K562 (cell line): ENCODE measurements at regions not wholly inside any gene's neighbourhood (a gene's known extent, or its start where the extent isn't known, plus 50 kb on each side); places are given as distances from the start of the nearest gene placed in this dataset.

Experiments
- ATAC-seq: fragments of 200-7000 bp; cut with Tn5 transposase; 3 replicates; pipeline ENCODE4 v1.9.1; 2020; ENCODE audit warnings: moderate library complexity
- BruUV-seq: library from RNA; stranded (reverse); fragments of 400-500 nt; replicated peaks from 2 replicates; lab custom pipeline; 2021; lab: Mats Ljungman, UMichigan
- CTCF ChIA-PET: fragments of 300-600 bp; formaldehyde crosslinking; extraction: SDS; loops from one replicate; lab custom pipeline; 2021; ENCODE audit warnings: low intra/inter-chr PET ratio; lab: Yijun Ruan, JAX
- POLR2A ChIA-PET: fragments of 300-600, 350-650 bp; sonication (Branson Sonifier 250); formaldehyde crosslinking; extraction: SDS; loops from one replicate; lab custom pipeline; 2021; ENCODE audit warnings: antibody characterized with exemption, inconsistent platforms; lab: Yijun Ruan, JAX
- DNase-seq, 4 experiments: peaks; one replicate each; pipeline versions ENCODE4 v3.0.0 to v3.0.0-alpha.2; 2011 to 2018; ENCODE audit warnings: low spot score in 3 of 4, mixed read lengths in 3 of 4; ENCODE audit errors: extremely low read depth in 1 of 4
- FAIRE-seq: peaks from 2 replicates; lab custom pipeline; 2011; peaks lifted over from hg19 to GRCh38; lab: Jason Lieb, UNC
- H2AFZ ChIP-seq: 2 replicates; pipeline ENCODE4 v1.6.0; 2011; ENCODE audit warnings: low read depth, low read length, control low read depth, inconsistent platforms
- H3K27ac ChIP-seq: fragments of 200-600 bp; 3 replicates; pipeline ENCODE4 v1.8.0; 2011; ENCODE audit warnings: low read depth, mild to moderate bottlenecking, control low read depth, inconsistent platforms, low read length, moderate library complexity, mixed read lengths; ENCODE audit errors: extremely low read depth
- H3K27me3 ChIP-seq, 2 experiments: fragments of 300-600 bp in 1 of 2; 2 replicates in 1 of 2; 3 replicates in 1 of 2; pipeline versions ENCODE4 v1.6.0 to v1.8.0; 2011; ENCODE audit warnings: inconsistent platforms in 2 of 2, low read length in 2 of 2, mild to moderate bottlenecking in 1 of 2, mixed read lengths in 1 of 2, moderate library complexity in 1 of 2; ENCODE audit not compliant: control insufficient read depth in 2 of 2, insufficient read depth in 2 of 2
- H3K36me3 ChIP-seq: fragments of 300-600 bp; 3 replicates; pipeline ENCODE4 v1.8.0; 2011; ENCODE audit warnings: mild to moderate bottlenecking, low read length, inconsistent platforms; ENCODE audit not compliant: control insufficient read depth, insufficient read depth
- H3K4me1 ChIP-seq, 2 experiments: fragments of 200-600 bp in 1 of 2; replicated peaks in 1 of 2; 2 replicates in 1 of 2; 3 replicates in 1 of 2; pipeline versions ENCODE4 v1.5.1 to v1.8.0; 2011; ENCODE audit warnings: inconsistent platforms in 2 of 2, low read length in 2 of 2, mild to moderate bottlenecking in 1 of 2, mixed read lengths in 1 of 2, moderate library complexity in 1 of 2; ENCODE audit not compliant: control insufficient read depth in 2 of 2, insufficient read depth in 2 of 2
- H3K4me2 ChIP-seq: 2 replicates; pipeline ENCODE4 v1.6.1; 2011; ENCODE audit warnings: low read length, control low read depth, inconsistent platforms, mixed read lengths; ENCODE audit not compliant: insufficient read depth
- H3K4me3 ChIP-seq: fragments of 200-600 bp; sonication (generic), shearing (Covaris generic); 2 replicates; pipeline ENCODE4 v1.5.1; 2016; ENCODE audit warnings: control low read depth, inconsistent platforms
- H3K79me2 ChIP-seq: fragments of 200-600 bp; 3 replicates; pipeline ENCODE4 v1.8.0; 2011; ENCODE audit warnings: low read length, inconsistent platforms; ENCODE audit not compliant: control insufficient read depth, insufficient read depth
- H3K9ac ChIP-seq, 2 experiments: 2 replicates each; pipeline versions ENCODE4 v1.6.0 to v1.6.1; 2011; ENCODE audit warnings: low read depth in 2 of 2, low read length in 2 of 2, control low read depth in 1 of 2, inconsistent platforms in 1 of 2, mild to moderate bottlenecking in 1 of 2, mixed read lengths in 1 of 2; ENCODE audit not compliant: insufficient read depth in 1 of 2
- H3K9me1 ChIP-seq: one replicate; pipeline ENCODE4 v1.6.0; 2011; ENCODE audit warnings: inconsistent platforms, mild to moderate bottlenecking, low read length, moderate library complexity; ENCODE audit not compliant: control insufficient read depth, insufficient read depth
- H3K9me3 ChIP-seq: replicated peaks from 2 replicates; pipeline ENCODE4 v1.5.1; 2011; ENCODE audit warnings: low read depth, low read length, inconsistent platforms; ENCODE audit not compliant: control insufficient read depth, insufficient read depth
- H4K20me1 ChIP-seq: replicated peaks from 2 replicates; pipeline ENCODE4 v1.6.1; 2011; ENCODE audit warnings: low read length, inconsistent platforms, mixed read lengths; ENCODE audit not compliant: control insufficient read depth, insufficient read depth
- CCNT2 ChIP-seq: IDR thresholded peaks from 2 replicates; pipeline ENCODE4 v1.6.1; 2011; ENCODE audit warnings: borderline replicate concordance, low read depth, mild to moderate bottlenecking, moderate library complexity, mixed read lengths, low read length; ENCODE audit not compliant: insufficient read length; ENCODE audit errors: extremely low read depth
- CTBP1 ChIP-seq: fragments of 450-650 bp; IDR thresholded peaks from 2 replicates; pipeline ENCODE4 v1.6.1; 2016; ENCODE audit warnings: borderline replicate concordance
- MCM5 ChIP-seq: fragments of 450-650 bp; IDR thresholded peaks from 2 replicates; pipeline ENCODE4 v1.6.1; 2016; ENCODE audit warnings: low read depth
- MLLT1 ChIP-seq, 2 experiments: fragments of 450-650 bp; IDR thresholded peaks; 2 replicates each; pipeline ENCODE4 v1.6.1; 2016
- MXD1 ChIP-seq: fragments of 250-450 bp; sonication (Bioruptor Pico); IDR thresholded peaks from 2 replicates; pipeline ENCODE4 v1.8.0; 2021; ENCODE audit warnings: borderline replicate concordance, mild to moderate bottlenecking, moderate library complexity; ENCODE audit not compliant: poor library complexity, severe bottlenecking
- NELFE ChIP-seq: IDR thresholded peaks from 2 replicates; pipeline ENCODE4 v1.6.1; 2011; ENCODE audit warnings: mild to moderate bottlenecking; ENCODE audit not compliant: insufficient read depth, insufficient read length
- SMAD1 ChIP-seq: fragments of 150-350 bp; IDR thresholded peaks from 2 replicates; pipeline ENCODE4 v1.6.1; 2014; ENCODE audit warnings: low read length, low read depth; ENCODE audit not compliant: partially characterized antibody
- ZBTB9 ChIP-seq: fragments of 450-650 bp; formaldehyde crosslinking; IDR thresholded peaks from 2 replicates; pipeline ENCODE4 v1.4.0; 2020; ENCODE audit warnings: mild to moderate bottlenecking, moderate library complexity
- ZSCAN32 ChIP-seq: fragments of 450-650 bp; formaldehyde crosslinking; IDR thresholded peaks from 2 replicates; pipeline ENCODE4 v1.4.0; 2020; ENCODE audit warnings: mild to moderate bottlenecking, moderate library complexity
- WGBS: fragments of 100-300 bp; shearing (Covaris generic); methylation state at CpG from one replicate; pipeline ENCODE4 v1.1.6; 2016; ENCODE audit warnings: low coverage, mixed read lengths; ENCODE audit not compliant: insufficient coverage; ENCODE audit errors: missing lambda C conversion rate; 5-methylcytosine and 5-hydroxymethylcytosine counted together
- in situ Hi-C: fragments of 300-500 bp; cut with MboI; formaldehyde crosslinking; loops from 4 replicates; pipeline ENCODE4 v1.15.0; 2018; ENCODE audit warnings: inconsistent platforms, mixed read lengths
- intact Hi-C: fragments of 100-400 bp; cut with micrococcal nuclease; formaldehyde crosslinking; loops from 2 replicates; pipeline ENCODE4 v1.14.2; 2022

- Histone ChIP-seq H3K9ac (no peak overlapping the region), H3K4me3 (no peak overlapping the region), H3K9me1 (no peaks in the 10 kb centered on the region), H2AFZ (no peak overlapping the region), H4K20me1 (no peaks in the 10 kb centered on the region), H3K9me3 (no peaks in the 10 kb centered on the region), H3K36me3 (no peaks in the 10 kb centered on the region), H3K4me2 (no peak overlapping the region), H3K27ac (no peak overlapping the region), H3K79me2 (no peaks in the 10 kb centered on the region), H3K4me1 (peaks cover 0 to 4% of the 10 kb centered on the region in 2 experiments; a peak in 2 of 5 replicates), H3K27me3 (no peaks in the 10 kb centered on the region)
- CTCF ChIA-PET, result no interaction called here
- FAIRE-seq (no peak), DNase-seq (no peak), ATAC-seq (no peak)
- WGBS, result 69% methylated on average over 1 of the region's 1 CpG
- intact Hi-C loops, result no loop called here
- POLR2A ChIA-PET, result no interaction called here
- in situ Hi-C loops, result no loop called here
- TF ChIP-seq NELFE (no peak), SMAD1 (no peak), MLLT1 (IDR thresholded peaks at IDR 0.05) (no peak), MCM5 (no peak), ZSCAN32 (CRISPR knock-in tag) (no peak), MXD1 (CRISPR knock-in tag) (no peak), CCNT2 (no peak), ZBTB9 (CRISPR knock-in tag) (no peak), CTBP1 (no peak)
- no TSS peak for BruUV-seq
Observed at GRCh38 chr4:74618166-74618565, 173.2 kb downstream of the AREG start.
